Caco-2 (cell line): ENCODE measurements at regions not wholly inside any gene's neighbourhood (a gene's known extent, or its start where the extent isn't known, plus 50 kb on each side); places are given as distances from the start of the nearest gene placed in this dataset.

ENCODE experiments used
- BruUV-seq: library from RNA; stranded (reverse); fragments of 400-500 nt; replicated peaks from 2 replicates; lab custom pipeline; 2021; lab: Mats Ljungman, UMichigan
- CTCF ChIA-PET: fragments of 300-600 bp; sonication (Branson Sonifier 250); formaldehyde crosslinking; loops from one replicate; lab custom pipeline; 2022; ENCODE audit warnings: antibody characterized with exemption; lab: Charles Lee
- POLR2A ChIA-PET: fragments of 300-600 bp; sonication (Branson Sonifier 250); formaldehyde crosslinking; loops from one replicate; lab custom pipeline; 2022; ENCODE audit warnings: antibody characterized with exemption; lab: Charles Lee
- DNase-seq, 2 experiments: peaks; one replicate each; pipeline versions ENCODE4 v3.0.0 to v3.0.0-alpha.2; 2020 to 2022
- H3K27me3 ChIP-seq: replicated peaks from 2 replicates; pipeline ENCODE4 v1.6.0; 2011; ENCODE audit warnings: low read length; ENCODE audit not compliant: control insufficient read depth, insufficient read depth
- H3K36me3 ChIP-seq: 2 replicates; pipeline ENCODE4 v1.5.1; 2011; ENCODE audit warnings: low read length; ENCODE audit not compliant: control insufficient read depth, insufficient read depth
- H3K4me1 ChIP-seq: fragments of 250-450 bp; sonication (Bioruptor Pico); 2 replicates; pipeline ENCODE4 v1.5.1; 2020; ENCODE audit warnings: mild to moderate bottlenecking
- H3K4me3 ChIP-seq: 2 replicates; pipeline ENCODE4 v1.5.1; 2011; ENCODE audit warnings: low read depth, mild to moderate bottlenecking, control low read depth, low read length
- H3K9me3 ChIP-seq: fragments of 250-450 bp; sonication (Bioruptor Pico); 2 replicates; pipeline ENCODE4 v1.5.1; 2020; ENCODE audit warnings: mild to moderate bottlenecking, moderate library complexity
- H3K27ac Mint-ChIP-seq: one replicate; pipeline ENCODE4 v1.8.0; 2022; ENCODE audit warnings: mixed read lengths; ENCODE audit not compliant: unreplicated experiment
- H3K27me3 Mint-ChIP-seq: one replicate; pipeline ENCODE4 v1.8.0; 2022; ENCODE audit warnings: mixed read lengths; ENCODE audit not compliant: insufficient read depth, unreplicated experiment
- H3K36me3 Mint-ChIP-seq: one replicate; pipeline ENCODE4 v1.8.0; 2022; ENCODE audit warnings: mild to moderate bottlenecking, mixed read lengths; ENCODE audit not compliant: insufficient read depth, unreplicated experiment
- H3K4me1 Mint-ChIP-seq: one replicate; pipeline ENCODE4 v1.8.0; 2022; ENCODE audit warnings: low read depth, mixed read lengths; ENCODE audit not compliant: unreplicated experiment
- H3K4me3 Mint-ChIP-seq: one replicate; pipeline ENCODE4 v1.8.0; 2022; ENCODE audit warnings: mild to moderate bottlenecking, moderate library complexity, mixed read lengths; ENCODE audit not compliant: unreplicated experiment
- H3K9me3 Mint-ChIP-seq: one replicate; pipeline ENCODE4 v1.8.0; 2022; ENCODE audit warnings: mixed read lengths; ENCODE audit not compliant: unreplicated experiment
- CTCF ChIP-seq, 2 experiments: fragments of 200-600 bp in 1 of 2; IDR thresholded peaks; 1 replicate in 1 of 2; 2 replicates in 1 of 2; pipeline versions ENCODE4 v1.5.1 to v1.8.0; 2011 to 2022; ENCODE audit warnings: antibody characterized with exemption in 1 of 2, control low read depth in 1 of 2, inconsistent platforms in 1 of 2, low read depth in 1 of 2, low read length in 1 of 2, mild to moderate bottlenecking in 1 of 2, moderate library complexity in 1 of 2; ENCODE audit not compliant: insufficient read depth in 1 of 2, severe bottlenecking in 1 of 2, unreplicated experiment in 1 of 2
- intact Hi-C: fragments of 100-400 bp; cut with micrococcal nuclease; formaldehyde crosslinking; loops from one replicate; pipeline ENCODE4 v1.10.0; 2022; ENCODE audit not compliant: unreplicated experiment

GRCh38 chr13:91187522-91187921 is 160.0 kb upstream of the MIR17HG start:
- H3K4me3 Mint-ChIP-seq: no peak overlapping the region

GRCh38 chr13:91189506-91189905 is 158.0 kb upstream of the MIR17HG start:
- Mint-ChIP-seq H3K4me3 (no peak overlapping the region), H3K36me3 (no peaks in the 10 kb centered on the region), H3K27me3 (no peaks in the 10 kb centered on the region), H3K27ac (no peak overlapping the region), H3K4me1 (peaks cover 11% of the 10 kb centered on the region), H3K9me3 (no peaks in the 10 kb centered on the region)
- CTCF ChIA-PET: no interaction called here
- TF ChIP-seq CTCF (IDR thresholded peaks at IDR 0.05; ENCODE audit: insufficient read depth in 1 of 2, low read depth in 1 of 2, low read length in 1 of 2, severe bottlenecking in 1 of 2, unreplicated experiment in 1 of 2): no peak
- H3K4me1 ChIP-seq: peaks cover 18% of the 10 kb centered on the region
- DNase-seq: no peak
- H3K27me3 ChIP-seq: no peaks in the 10 kb centered on the region
- no peak overlapping the region for H3K4me3 ChIP-seq
- intact Hi-C loops: loop anchor here (5.0 to 10.0 kb wide), 2 partner anchors 212 to 315 kb away; no protein-coding TSS in a partner anchor
- H3K9me3 ChIP-seq: no peaks in the 10 kb centered on the region
- BruUV-seq: no TSS peak
- POLR2A ChIA-PET: no interaction called here
- H3K36me3 ChIP-seq: no peaks in the 10 kb centered on the region

More at GRCh38 chr13:91187522-91187921, 160.0 kb upstream of the MIR17HG start:
- no TSS peak for BruUV-seq
- H3K36me3 Mint-ChIP-seq: no peaks in the 10 kb centered on the region
- H3K27me3 Mint-ChIP-seq: no peaks in the 10 kb centered on the region
- ChIA-PET CTCF (interaction anchor here (0.7 kb wide), 1 partner anchor 305 kb away, joined by 3 read pairs; no protein-coding TSS in a partner anchor), POLR2A (no interaction called here)
- intact Hi-C loops: loop anchor here (5.0 to 10.0 kb wide), 2 partner anchors 210 to 313 kb away; no protein-coding TSS in a partner anchor
- H3K36me3 ChIP-seq: no peaks in the 10 kb centered on the region
- H3K9me3 Mint-ChIP-seq: no peaks in the 10 kb centered on the region
- no peak for DNase-seq
- H3K4me1 Mint-ChIP-seq: peaks cover 17% of the 10 kb centered on the region
- TF ChIP-seq CTCF (IDR thresholded peaks at IDR 0.05; ENCODE audit: insufficient read depth in 1 of 2, low read depth in 1 of 2, low read length in 1 of 2, severe bottlenecking in 1 of 2, unreplicated experiment in 1 of 2): no peak
- H3K4me3 ChIP-seq: no peak overlapping the region
- no peaks in the 10 kb centered on the region for H3K9me3 ChIP-seq
- H3K27me3 ChIP-seq: no peaks in the 10 kb centered on the region
- H3K27ac Mint-ChIP-seq: no peak overlapping the region
- H3K4me1 ChIP-seq: peaks cover 27% of the 10 kb centered on the region

GRCh38 chr13:91193358-91193757 is 154.1 kb upstream of the MIR17HG start:
- BruUV-seq: no TSS peak
- no peak overlapping the region for H3K4me3 Mint-ChIP-seq
- TF ChIP-seq CTCF (IDR thresholded peaks at IDR 0.05; ENCODE audit: insufficient read depth in 1 of 2, low read depth in 1 of 2, low read length in 1 of 2, severe bottlenecking in 1 of 2, unreplicated experiment in 1 of 2): peak; percentile 28 to 32
- Histone ChIP-seq H3K4me3 (no peak overlapping the region), H3K9me3 (no peaks in the 10 kb centered on the region), H3K27me3 (peaks cover 2% of the 10 kb centered on the region; the same call in 1 of the 2 replicates), H3K4me1 (peaks cover 11% of the 10 kb centered on the region), H3K36me3 (no peaks in the 10 kb centered on the region)
- peak; percentile 43 to 51 for DNase-seq
- no peaks in the 10 kb centered on the region for H3K9me3 Mint-ChIP-seq
- intact Hi-C loops: loop anchor here (1.0 kb wide), 2 partner anchors 10 to 54 kb away; no protein-coding TSS in a partner anchor
- POLR2A ChIA-PET: no interaction called here
- no peaks in the 10 kb centered on the region for H3K36me3 Mint-ChIP-seq
- H3K27me3 Mint-ChIP-seq: no peaks in the 10 kb centered on the region
- CTCF ChIA-PET: interaction anchor here (1.0 to 1.8 kb wide), 4 partner anchors 10 to 55 kb away, joined by 3 to 17 read pairs (median 6); no protein-coding TSS in a partner anchor
- no peak overlapping the region for H3K27ac Mint-ChIP-seq
- H3K4me1 Mint-ChIP-seq: peaks cover 11% of the 10 kb centered on the region
